ENCODE measurements at regions not wholly inside any gene's neighbourhood (a gene's known extent, or its start where the extent isn't known, plus 50 kb on each side); places are given as distances from the start of the nearest gene placed in this dataset.

GRCh38 chr14:41482861-41483260 is 123.8 kb upstream of the LRFN5 start (continued):
- no peak for TF ChIP-seq CTCF (IDR thresholded peaks at IDR 0.05 in 2 of 3, conservative IDR thresholded peaks at IDR 0.05 in 1 of 3; ENCODE audit: borderline replicate concordance in 1 of 3, insufficient read depth in 1 of 3, low read depth in 2 of 3, low read length in 2 of 3)
- no peak for TF ChIP-seq POLR2A (IDR thresholded peaks at IDR 0.05; ENCODE audit: borderline replicate concordance, extremely low read depth, insufficient read depth, insufficient read length)
- TF ChIP-seq SIN3A (IDR thresholded peaks at IDR 0.05; ENCODE audit: low read depth), result no peak
- no peak for TF ChIP-seq MAX (IDR thresholded peaks at IDR 0.05)
- no peak for TF ChIP-seq ELF1 (IDR thresholded peaks at IDR 0.05; ENCODE audit: borderline replicate concordance, low read depth)
- TF ChIP-seq RAD21 (IDR thresholded peaks at IDR 0.05; ENCODE audit: low read depth), result no peak
- no peak for TF ChIP-seq ATF3 (IDR thresholded peaks at IDR 0.05)
- no peak for TF ChIP-seq ZNF274 (IDR thresholded peaks at IDR 0.05; ENCODE audit: low read depth, low read length)
- no peak for TF ChIP-seq YY1 (IDR thresholded peaks at IDR 0.05; ENCODE audit: extremely low read depth, insufficient replicate concordance, low read depth, low read length)
- TF ChIP-seq ZFX (IDR thresholded peaks at IDR 0.05), result no peak
- no peak for TF ChIP-seq EGR1 (IDR thresholded peaks at IDR 0.05; ENCODE audit: low read depth)
- no peak for TF ChIP-seq FOSL1 (IDR thresholded peaks at IDR 0.05; ENCODE audit: low read depth)

- Histone ChIP-seq H3K4me2 (ENCODE audit: low read length) (no peak overlapping the region), H3K9me2 (ENCODE audit: insufficient read depth) (no peaks in the 10 kb centered on the region), H3K27me3 (ENCODE audit: insufficient read depth, low read length) (no peaks in the 10 kb centered on the region), H3K9me3 (ENCODE audit: control insufficient read depth in 1 of 2, insufficient read depth in 1 of 2, low read depth in 1 of 2, low read length in 2 of 2) (no peaks in the 10 kb centered on the region; a peak in 1 of 4 replicates), H3K27ac (ENCODE audit: low read depth, low read length) (no peak overlapping the region), H3K79me2 (ENCODE audit: insufficient read depth, low read length) (no peaks in the 10 kb centered on the region), H4K20me1 (ENCODE audit: insufficient read depth) (no peaks in the 10 kb centered on the region), H2AFZ (ENCODE audit: low read depth, low read length, poor library complexity, severe bottlenecking) (no peak overlapping the region), H3K36me3 (ENCODE audit: control insufficient read depth in 1 of 2, insufficient read depth in 2 of 2, low read length in 2 of 2) (no peaks in the 10 kb centered on the region), H3K4me1 (ENCODE audit: control insufficient read depth in 1 of 2, insufficient read depth in 2 of 2, low read length in 2 of 2) (no peaks in the 10 kb centered on the region), H3K9ac (ENCODE audit: low read length) (no peak overlapping the region), H3K4me3 (replicated peaks in 1 of 2; ENCODE audit: low read depth in 1 of 2, low read length in 2 of 2) (no peak overlapping the region)
- POLR2A ChIA-PET, result no interaction called here
- intact Hi-C loops (cut with micrococcal nuclease), result no loop called here
- TF ChIP-seq TCF7L2 (IDR thresholded peaks at IDR 0.05; ENCODE audit: borderline replicate concordance, extremely low read depth, insufficient read depth, insufficient read length) (no peak), YY1 (IDR thresholded peaks at IDR 0.05; ENCODE audit: extremely low read depth, insufficient replicate concordance, low read depth, low read length) (no peak), ZBTB33 (IDR thresholded peaks at IDR 0.05; ENCODE audit: extremely low read depth, insufficient replicate concordance, low read length) (no peak), FOSL1 (IDR thresholded peaks at IDR 0.05; ENCODE audit: low read depth) (no peak)
- CTCF ChIA-PET, result no interaction called here
- no TSS peak for BruUV-seq (replicated peaks)
- RAD21 ChIA-PET (ENCODE audit: low non-redundant PET in 1 of 2, low total read pairs in 2 of 2, uncharacterized antibody in 2 of 2, unreplicated experiment in 2 of 2), result no interaction called here
- no peak for DNase-seq (ENCODE audit: low read depth, low spot score)
- ATAC-seq, result no peak
Measured at GRCh38 chr14:41476526-41476925, 130.2 kb upstream of the LRFN5 start.
